GM12873 (cell line): ENCODE measurements at regions not wholly inside any gene's neighbourhood (a gene's known extent, or its start where the extent isn't known, plus 50 kb on each side); places are given as distances from the start of the nearest gene placed in this dataset.

Experiments
- TF ChIP-seq, protein P1 (sequence below): IDR thresholded peaks from 2 replicates; pipeline ENCODE4 v1.5.1; 2012; ENCODE audit warnings: low read depth, mild to moderate bottlenecking, moderate library complexity, low read length, control low read depth; ENCODE audit not compliant: insufficient read depth; ENCODE audit errors: missing control alignments

DNA sequence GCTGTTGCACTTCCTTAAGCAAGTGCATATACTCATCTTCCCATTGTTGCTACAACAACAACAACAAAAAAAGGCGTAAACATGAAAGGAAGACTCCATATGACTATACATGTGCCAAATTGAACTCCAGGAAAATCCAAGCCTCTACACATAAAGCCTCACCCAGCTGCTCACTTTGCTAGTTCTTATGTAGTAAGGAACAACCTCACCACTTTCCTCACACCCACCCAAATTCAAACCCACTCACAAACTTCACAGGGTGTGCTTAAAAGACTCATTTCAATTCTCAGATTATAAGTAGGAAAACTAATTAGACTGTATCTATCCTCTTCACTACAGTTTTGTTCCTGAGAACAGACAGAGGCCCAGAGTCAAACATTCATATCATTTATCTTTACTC is 671.1 kb upstream of the INTU start:
- TF ChIP-seq, protein P1, sequence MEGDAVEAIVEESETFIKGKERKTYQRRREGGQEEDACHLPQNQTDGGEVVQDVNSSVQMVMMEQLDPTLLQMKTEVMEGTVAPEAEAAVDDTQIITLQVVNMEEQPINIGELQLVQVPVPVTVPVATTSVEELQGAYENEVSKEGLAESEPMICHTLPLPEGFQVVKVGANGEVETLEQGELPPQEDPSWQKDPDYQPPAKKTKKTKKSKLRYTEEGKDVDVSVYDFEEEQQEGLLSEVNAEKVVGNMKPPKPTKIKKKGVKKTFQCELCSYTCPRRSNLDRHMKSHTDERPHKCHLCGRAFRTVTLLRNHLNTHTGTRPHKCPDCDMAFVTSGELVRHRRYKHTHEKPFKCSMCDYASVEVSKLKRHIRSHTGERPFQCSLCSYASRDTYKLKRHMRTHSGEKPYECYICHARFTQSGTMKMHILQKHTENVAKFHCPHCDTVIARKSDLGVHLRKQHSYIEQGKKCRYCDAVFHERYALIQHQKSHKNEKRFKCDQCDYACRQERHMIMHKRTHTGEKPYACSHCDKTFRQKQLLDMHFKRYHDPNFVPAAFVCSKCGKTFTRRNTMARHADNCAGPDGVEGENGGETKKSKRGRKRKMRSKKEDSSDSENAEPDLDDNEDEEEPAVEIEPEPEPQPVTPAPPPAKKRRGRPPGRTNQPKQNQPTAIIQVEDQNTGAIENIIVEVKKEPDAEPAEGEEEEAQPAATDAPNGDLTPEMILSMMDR: no peak

- TF ChIP-seq, protein P1: no peak
Measured at GRCh38 chr4:126965877-126966276, 666.9 kb upstream of the INTU start.

DNA sequence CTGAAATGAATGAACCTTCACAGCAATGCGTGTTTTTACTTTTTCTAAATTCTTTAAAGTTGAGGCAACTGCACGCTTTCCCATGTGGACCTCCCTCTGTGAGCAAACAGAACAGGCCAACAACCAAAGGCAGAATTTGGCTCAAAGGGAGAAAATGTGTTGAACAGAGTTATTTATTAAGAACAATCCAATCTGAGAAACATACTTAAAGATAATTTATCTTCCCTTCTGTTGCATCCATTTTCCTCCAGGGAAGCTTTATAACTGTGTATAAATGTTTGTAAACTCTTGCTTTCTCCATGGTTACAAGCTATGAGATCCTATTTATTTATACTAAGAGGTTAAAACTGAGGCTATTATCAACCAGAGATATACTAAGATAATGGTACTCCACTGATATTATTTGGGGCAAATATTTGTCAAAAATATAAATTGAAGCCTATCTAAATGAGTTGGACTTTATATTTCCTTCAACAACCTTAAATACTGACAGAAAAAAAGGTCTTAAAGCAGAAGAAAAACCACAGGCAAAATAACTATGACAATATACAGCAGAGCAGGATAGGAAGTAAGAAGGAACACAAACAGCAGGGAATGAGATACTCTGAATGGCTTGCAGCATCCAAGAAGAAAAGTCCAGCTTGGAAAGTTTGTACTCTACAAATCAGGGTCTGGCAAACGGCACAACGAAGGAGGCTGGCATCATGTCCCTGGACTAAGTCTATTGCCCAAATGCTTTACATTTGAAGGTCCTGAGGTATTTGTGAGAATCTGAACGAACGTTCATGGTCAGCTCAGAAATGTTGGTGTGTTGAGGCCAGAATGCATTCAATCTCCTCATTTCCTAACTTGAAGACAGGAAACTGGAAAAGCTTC is 663.2 kb upstream of the INTU start:
- TF ChIP-seq, protein P1: no peak

GRCh38 chr4:126973201-126973600 is 659.6 kb upstream of the INTU start:
- TF ChIP-seq, protein P1: no peak

DNA sequence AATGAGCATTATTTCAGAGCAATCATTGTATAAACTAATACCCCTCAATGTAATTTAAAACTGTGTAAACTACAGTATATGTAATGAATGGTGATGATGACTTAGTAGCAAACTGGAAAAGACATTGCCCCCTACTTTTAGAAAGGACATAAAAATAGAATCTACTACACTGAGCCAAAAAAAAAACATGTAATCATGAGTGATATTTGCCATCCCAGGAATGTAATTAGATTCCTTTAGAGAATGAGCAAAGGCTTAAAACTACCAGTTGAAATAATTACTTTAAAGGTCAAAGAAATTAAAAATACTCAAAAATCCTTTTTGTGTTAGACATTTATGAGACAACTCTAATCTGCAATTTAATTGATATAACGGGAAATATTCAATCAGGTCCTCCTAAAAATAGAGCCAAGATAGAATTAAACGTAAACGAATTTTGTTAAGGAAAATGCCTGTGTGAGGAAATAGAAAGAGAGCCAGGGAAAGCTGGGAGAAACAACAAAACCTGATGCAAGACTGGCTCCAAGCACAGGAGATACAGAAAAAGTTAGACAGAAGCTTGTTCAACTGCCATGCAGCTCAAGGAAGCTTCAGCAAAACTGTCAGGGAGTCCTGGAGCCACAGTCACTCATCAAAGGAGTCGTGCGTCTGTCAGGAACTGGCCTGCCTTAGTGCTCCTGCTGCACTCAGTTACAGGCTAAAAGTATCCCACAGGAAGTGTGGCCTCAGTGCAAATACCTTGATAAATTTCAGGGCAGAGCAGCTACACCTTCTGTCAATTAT is 655.7 kb upstream of the INTU start:
- TF ChIP-seq, protein P1: no peak

GRCh38 chr4:126986005-126986404 is 646.8 kb upstream of the INTU start:
- TF ChIP-seq, protein P1: no peak

DNA sequence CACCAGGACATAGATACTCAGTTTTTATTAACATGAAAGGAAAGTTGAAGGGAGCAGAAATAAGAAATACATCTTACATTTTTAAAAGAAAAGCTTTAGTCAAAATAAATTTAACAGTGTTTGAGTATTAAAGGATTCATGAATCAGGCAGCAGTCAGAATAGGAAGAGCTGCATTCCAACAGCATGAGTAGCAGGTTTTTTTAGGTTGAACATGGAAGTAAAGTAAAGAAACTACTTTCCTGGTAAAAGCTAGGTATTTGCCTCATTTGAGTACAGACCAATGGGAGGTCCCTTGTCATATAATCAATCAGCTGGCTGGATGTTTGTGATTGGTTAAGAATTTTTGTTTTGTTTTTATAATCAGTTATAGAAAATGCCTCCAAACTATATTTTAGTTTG is 645.9 kb upstream of the INTU start:
- TF ChIP-seq, protein P1: no peak
